ENCODE measurements at regions not wholly inside any gene's neighbourhood (a gene's known extent, or its start where the extent isn't known, plus 50 kb on each side); places are given as distances from the start of the nearest gene placed in this dataset.

DNA sequence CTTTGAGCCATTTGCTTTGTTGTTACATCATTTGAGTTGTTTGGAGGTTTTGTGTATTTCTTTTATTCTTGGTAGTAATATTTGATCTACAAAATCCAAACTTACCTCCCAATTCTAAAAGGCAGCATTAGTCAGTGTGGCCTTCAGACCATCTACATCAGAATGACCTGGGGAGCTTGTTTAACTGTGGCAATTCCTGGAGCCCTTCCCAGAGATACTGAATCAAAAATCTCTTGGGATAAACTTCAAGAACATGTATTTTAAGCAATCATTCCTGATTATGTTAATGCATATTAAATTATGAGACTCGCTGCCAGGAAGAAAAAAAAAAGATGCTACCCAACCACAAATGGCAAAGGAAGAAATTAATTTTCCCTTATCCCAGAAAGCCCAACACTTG is 268.9 kb upstream of the PDE4D start:
- Histone ChIP-seq H3K9me3 (ENCODE audit: control insufficient read depth, insufficient read depth, low read length) (no peaks in the 10 kb centered on the region), H3K9ac (ENCODE audit: low read depth, low read length) (no peak overlapping the region), H2BK5ac (ENCODE audit: low read depth, low read length, poor library complexity, severe bottlenecking) (no peak overlapping the region), H3K9me1 (ENCODE audit: insufficient read depth, low read length) (no peaks in the 10 kb centered on the region), H3K4ac (ENCODE audit: low read depth, low read length) (no peak overlapping the region), H4K91ac (ENCODE audit: insufficient read depth, low read depth, low read length) (no peak overlapping the region), H3K4me2 (ENCODE audit: low read depth, low read length) (no peak overlapping the region), H3K14ac (replicated peaks; ENCODE audit: low read depth, low read length) (no peak overlapping the region), H3K27ac (ENCODE audit: insufficient read depth, low read length) (no peak overlapping the region), H3K27me3 (ENCODE audit: control insufficient read depth, insufficient read depth, low read length) (no peaks in the 10 kb centered on the region), H4K20me1 (ENCODE audit: insufficient read depth, low read length) (no peaks in the 10 kb centered on the region), H3K36me3 (ENCODE audit: control insufficient read depth, insufficient read depth, low read length) (no peaks in the 10 kb centered on the region), H2AK9ac (replicated peaks; ENCODE audit: low read depth, low read length, poor library complexity) (no peak overlapping the region), H2AK5ac (ENCODE audit: low read depth, low read length) (no peak overlapping the region), H4K8ac (ENCODE audit: low read depth in 2 of 2, low read length in 2 of 2) (no peak overlapping the region), H3K4me1 (ENCODE audit: control insufficient read depth, insufficient read depth, low read length) (no peaks in the 10 kb centered on the region), H3K79me1 (ENCODE audit: low read depth in 1 of 2, low read length in 2 of 2) (no peaks in the 10 kb centered on the region), H3K4me3 (ENCODE audit: insufficient read depth, low read depth, low read length) (no peak overlapping the region), H2BK120ac (ENCODE audit: low read depth, low read length) (no peak overlapping the region), H4K5ac (ENCODE audit: low read depth, low read length) (no peak overlapping the region), H2AFZ (replicated peaks; ENCODE audit: low read length, poor library complexity) (no peak overlapping the region), H2BK20ac (ENCODE audit: low read depth, low read length) (no peak overlapping the region), H2BK15ac (ENCODE audit: low read depth, low read length) (no peak overlapping the region), H3K56ac (ENCODE audit: extremely low read depth, insufficient read depth, low read length) (no peak overlapping the region), H3K18ac (ENCODE audit: low read depth, low read length) (no peak overlapping the region), H3K23ac (ENCODE audit: low read depth, low read length) (no peak overlapping the region)
- no CpG with 5 or more reads among the region's 1 CpG for WGBS, 2 experiments (ENCODE audit: extremely low coverage in 2 of 2, insufficient read length in 1 of 2)
- POLR2A ChIA-PET (ENCODE audit: unreplicated experiment): no interaction called here
- DNase-seq (no peak), ATAC-seq (ENCODE audit: low read depth) (no peak)
- no TSS peak for BruUV-seq (replicated peaks)
- CTCF ChIA-PET: interaction anchor here (0.9 kb wide), 1 partner anchor 11 kb away, joined by 3 read pairs; no protein-coding TSS in a partner anchor
- no peak for TF ChIP-seq BHLHE40 (IDR thresholded peaks at IDR 0.05; ENCODE audit: low read depth, low read length)
- no peak for TF ChIP-seq MXI1 (IDR thresholded peaks at IDR 0.05; ENCODE audit: borderline replicate concordance, low read depth, low read length)
- TF ChIP-seq CEBPB (IDR thresholded peaks at IDR 0.05; ENCODE audit: low read depth, low read length): no peak
- no peak for TF ChIP-seq CTCF (conservative IDR thresholded peaks at IDR 0.05; ENCODE audit: low read depth, low read length)
- TF ChIP-seq MAZ (IDR thresholded peaks at IDR 0.05; ENCODE audit: borderline replicate concordance, low read depth, low read length): no peak
- no peak for TF ChIP-seq SMC3 (IDR thresholded peaks at IDR 0.05; ENCODE audit: low read depth, low read length)
- TF ChIP-seq CHD1 (IDR thresholded peaks at IDR 0.05; ENCODE audit: low read depth, low read length): no peak
- no peak for TF ChIP-seq RAD21 (IDR thresholded peaks at IDR 0.05; ENCODE audit: low read length)
- TF ChIP-seq RCOR1 (IDR thresholded peaks at IDR 0.05; ENCODE audit: insufficient replicate concordance, low read length): no peak
- TF ChIP-seq FOS (IDR thresholded peaks at IDR 0.05; ENCODE audit: low read depth, low read length): no peak
- no peak for TF ChIP-seq MAFK (IDR thresholded peaks at IDR 0.05; ENCODE audit: low read depth, low read length)
- dilution Hi-C loops (cut with HindIII; ENCODE audit: low sequenced_read_pairs, unreplicated experiment): no loop called here
- in situ Hi-C loops (cut with MboI; ENCODE audit: low sequenced_read_pairs): loop anchor here (10.0 kb wide), 1 partner anchor 348 kb away; no protein-coding TSS in a partner anchor
- intact Hi-C loops (cut with micrococcal nuclease): no loop called here
